Ovary (tissue), 7 donors: ENCODE measurements at regions not wholly inside any gene's neighbourhood (a gene's known extent, or its start where the extent isn't known, plus 50 kb on each side); places are given as distances from the start of the nearest gene placed in this dataset.

ENCODE experiments used
- DNase-seq, 5 donors: peaks; one replicate each; pipeline ENCODE4 v3.0.0-alpha.2; 2019 to 2020
- H3K27ac ChIP-seq, 2 donors: fragments of 200-600 bp; one replicate each; pipeline versions ENCODE4 v1.5.1 to v1.8.0; 2019 to 2022
- H3K27me3 ChIP-seq: fragments of 200-600 bp; one replicate; pipeline ENCODE4 v1.8.0; 2022
- H3K36me3 ChIP-seq: fragments of 200-600 bp; sonication (generic); one replicate; pipeline ENCODE4 v1.5.1; 2019
- H3K4me1 ChIP-seq: one replicate; pipeline ENCODE4 v1.8.1; 2013; ENCODE audit warnings: mild to moderate bottlenecking, moderate library complexity; ENCODE audit not compliant: insufficient read depth
- H3K4me3 ChIP-seq: fragments of 200-600 bp; sonication (generic); one replicate; pipeline ENCODE4 v1.5.1; 2017
- H3K9me3 ChIP-seq, 2 donors: fragments of 200-600 bp in 1 of 2; sonication (generic) in 1 of 2; one replicate each; pipeline versions ENCODE4 v1.5.1 to v1.8.1; 2013 to 2019; ENCODE audit warnings: mild to moderate bottlenecking in 1 of 2, moderate library complexity in 1 of 2
- CTCF ChIP-seq, 3 donors: fragments of 450-650 bp in 2 of 3; fragments of 200-600 bp in 1 of 3; IDR thresholded peaks; one replicate each; pipeline versions ENCODE4 v1.5.1 to v1.8.0; 2016 to 2022; ENCODE audit warnings: antibody characterized with exemption in 3 of 3, mild to moderate bottlenecking in 1 of 3
- EP300 ChIP-seq: sonication (generic); formaldehyde crosslinking; IDR thresholded peaks from one replicate; pipeline ENCODE4 v1.6.1; 2017; ENCODE audit warnings: antibody characterized with exemption
- POLR2A ChIP-seq: fragments of 450-650 bp; IDR thresholded peaks from one replicate; pipeline ENCODE4 v1.6.1; 2017; ENCODE audit warnings: antibody characterized with exemption, mild to moderate bottlenecking, moderate library complexity
- WGBS, 3 donors: extraction: QIAGEN DNeasy Blood & Tissue Kit in 1 of 3; methylation state at CpG; one replicate each; pipeline versions ENCODE4 v1.1.5 to v1.1.7; 2013 to 2017; 5-methylcytosine and 5-hydroxymethylcytosine counted together
- intact Hi-C, 4 donors: fragments of 100-400 bp; cut with DNase I; formaldehyde crosslinking; loops; one replicate each; pipeline versions ENCODE4 v1.11.0 to v1.15.1; 2022 to 2023
- donor health status: DM: no; HTN: no; CAD: no; lungs with moderate emphysema.
- donor health status: DM: no; HTN: no; CAD: no.
- donor health status: Bipolar disorder and iron deficiency.
- donor health status: DM: no; HTN: no; CAD: no.
- donor health status: DM: yes; HTN: yes; CAD: no.

DNA sequence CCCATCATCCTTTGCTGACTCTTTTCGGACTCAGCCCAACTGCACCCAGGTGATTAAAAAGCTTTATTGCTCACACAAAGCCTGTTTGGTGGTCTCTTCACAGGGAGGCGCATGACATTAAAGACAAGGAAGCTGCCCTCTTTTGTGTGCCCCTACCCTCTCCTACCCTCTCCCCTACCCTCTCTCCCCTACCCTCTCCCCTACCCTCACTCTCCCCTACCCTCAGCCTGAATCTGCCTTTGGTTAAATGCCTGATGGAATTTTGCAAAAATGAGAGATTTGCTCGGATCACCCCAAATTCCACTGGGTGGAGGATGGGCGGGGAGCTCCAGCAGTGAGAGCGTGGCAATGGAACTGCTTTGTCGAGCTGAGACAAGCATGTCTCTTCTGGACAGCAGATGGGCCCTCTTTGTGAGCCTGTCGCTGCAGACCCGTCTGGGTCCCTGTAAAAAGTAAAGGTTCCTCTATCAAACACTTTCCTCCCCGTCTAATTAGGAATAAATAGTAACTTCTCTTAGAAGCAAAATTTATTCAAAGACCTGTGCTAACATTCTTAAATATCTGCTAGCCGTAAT, 76.4 kb upstream of the MLN start:
- 78 to 90% (median 80%) methylated on average over 10 of the region's 10 CpGs for WGBS, 3 donors
- no peak for DNase-seq
- Histone ChIP-seq H3K4me3 (no peak overlapping the region), H3K4me1 (no peaks in the 10 kb centered on the region), H3K27me3 (no peaks in the 10 kb centered on the region), H3K9me3 (no peaks in the 10 kb centered on the region), H3K27ac (no peak overlapping the region), H3K36me3 (no peaks in the 10 kb centered on the region)
- TF ChIP-seq EP300 (no peak), CTCF (IDR thresholded peaks at IDR 0.05) (no peak), POLR2A (no peak)
- intact Hi-C loops: no loop called here

GRCh38 chr6:33878562-33878961, 74.8 kb upstream of the MLN start:
- Histone ChIP-seq H3K9me3 (no peaks in the 10 kb centered on the region), H3K4me1 (no peaks in the 10 kb centered on the region), H3K27ac (no peak overlapping the region), H3K36me3 (no peaks in the 10 kb centered on the region), H3K4me3 (no peak overlapping the region), H3K27me3 (no peaks in the 10 kb centered on the region)
- TF ChIP-seq EP300 (no peak), CTCF (IDR thresholded peaks at IDR 0.05) (no peak), POLR2A (no peak)
- 55 to 66% (median 59%) methylated on average over 4 of the region's 4 CpGs for WGBS, 3 donors
- intact Hi-C loops: no loop called here
- DNase-seq: no peak

DNA sequence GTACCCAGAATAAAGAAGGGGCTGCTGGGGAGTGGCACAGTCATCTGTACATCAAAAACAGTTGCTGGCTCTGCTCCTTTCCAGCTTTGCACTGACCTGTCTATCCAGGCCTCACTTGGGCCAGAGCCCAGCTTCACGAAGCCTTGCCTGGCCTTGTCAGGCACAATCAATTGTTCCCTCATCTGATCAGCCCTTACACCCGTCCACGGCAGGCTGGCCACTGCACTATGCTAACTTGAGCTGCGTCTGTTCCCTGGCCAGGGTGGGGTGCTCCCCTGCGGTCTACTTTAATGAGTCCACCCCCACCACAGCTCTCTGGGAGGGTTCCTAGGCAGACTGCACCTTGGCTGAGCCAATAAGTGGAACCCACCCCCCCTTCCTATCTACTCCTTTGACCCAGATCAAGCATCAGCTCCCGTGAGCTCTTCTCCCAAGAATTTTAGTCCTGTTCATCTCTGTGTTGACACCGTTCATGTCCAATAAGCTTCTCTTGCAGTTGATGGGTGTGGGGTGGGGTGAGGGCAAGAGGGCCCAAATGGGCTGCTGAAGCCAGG, 74.3 kb upstream of the MLN start:
- intact Hi-C loops: no loop called here
- H3K4me1 ChIP-seq: no peaks in the 10 kb centered on the region
- no peak overlapping the region for H3K4me3 ChIP-seq
- no peaks in the 10 kb centered on the region for H3K36me3 ChIP-seq
- no peak for DNase-seq
- WGBS, 3 donors: 65 to 75% (median 69%) methylated on average over 7 of the region's 7 CpGs
- no peak overlapping the region for H3K27ac ChIP-seq
- TF ChIP-seq POLR2A (no peak), EP300 (no peak), CTCF (IDR thresholded peaks at IDR 0.05) (no peak)
- no peaks in the 10 kb centered on the region for H3K27me3 ChIP-seq
- no peaks in the 10 kb centered on the region for H3K9me3 ChIP-seq

DNA sequence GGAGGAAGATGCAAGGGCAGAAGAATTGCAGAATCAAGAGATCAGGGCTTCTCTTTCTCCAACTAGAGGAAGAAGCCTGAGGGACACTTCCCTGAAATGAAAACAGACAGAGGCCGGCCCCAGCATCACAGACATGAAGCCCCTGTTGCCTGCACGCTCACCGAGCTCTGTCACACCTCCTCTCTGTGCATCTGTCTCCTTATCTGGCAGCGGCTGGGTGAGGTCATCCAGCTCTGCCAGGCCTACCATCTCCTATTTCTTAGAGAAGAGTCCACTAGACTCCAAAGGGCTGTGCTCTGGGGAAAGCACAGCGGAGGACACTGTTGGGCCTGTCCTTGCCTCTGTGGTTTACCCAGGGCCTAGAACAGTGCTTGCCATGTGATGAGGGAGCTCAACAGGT, 71.9 kb upstream of the MLN start:
- Histone ChIP-seq H3K27ac (no peak overlapping the region), H3K36me3 (no peaks in the 10 kb centered on the region), H3K27me3 (no peaks in the 10 kb centered on the region), H3K4me3 (no peak overlapping the region), H3K4me1 (no peaks in the 10 kb centered on the region), H3K9me3 (no peaks in the 10 kb centered on the region)
- WGBS, 3 donors: 70 to 85% (median 81%) methylated on average over 5 of the region's 5 CpGs
- TF ChIP-seq CTCF (IDR thresholded peaks at IDR 0.05) (no peak), POLR2A (no peak), EP300 (no peak)
- intact Hi-C loops: no loop called here
- DNase-seq: no peak
